ENCODE measurements at regions not wholly inside any gene's neighbourhood (a gene's known extent, or its start where the extent isn't known, plus 50 kb on each side); places are given as distances from the start of the nearest gene placed in this dataset.

DNA sequence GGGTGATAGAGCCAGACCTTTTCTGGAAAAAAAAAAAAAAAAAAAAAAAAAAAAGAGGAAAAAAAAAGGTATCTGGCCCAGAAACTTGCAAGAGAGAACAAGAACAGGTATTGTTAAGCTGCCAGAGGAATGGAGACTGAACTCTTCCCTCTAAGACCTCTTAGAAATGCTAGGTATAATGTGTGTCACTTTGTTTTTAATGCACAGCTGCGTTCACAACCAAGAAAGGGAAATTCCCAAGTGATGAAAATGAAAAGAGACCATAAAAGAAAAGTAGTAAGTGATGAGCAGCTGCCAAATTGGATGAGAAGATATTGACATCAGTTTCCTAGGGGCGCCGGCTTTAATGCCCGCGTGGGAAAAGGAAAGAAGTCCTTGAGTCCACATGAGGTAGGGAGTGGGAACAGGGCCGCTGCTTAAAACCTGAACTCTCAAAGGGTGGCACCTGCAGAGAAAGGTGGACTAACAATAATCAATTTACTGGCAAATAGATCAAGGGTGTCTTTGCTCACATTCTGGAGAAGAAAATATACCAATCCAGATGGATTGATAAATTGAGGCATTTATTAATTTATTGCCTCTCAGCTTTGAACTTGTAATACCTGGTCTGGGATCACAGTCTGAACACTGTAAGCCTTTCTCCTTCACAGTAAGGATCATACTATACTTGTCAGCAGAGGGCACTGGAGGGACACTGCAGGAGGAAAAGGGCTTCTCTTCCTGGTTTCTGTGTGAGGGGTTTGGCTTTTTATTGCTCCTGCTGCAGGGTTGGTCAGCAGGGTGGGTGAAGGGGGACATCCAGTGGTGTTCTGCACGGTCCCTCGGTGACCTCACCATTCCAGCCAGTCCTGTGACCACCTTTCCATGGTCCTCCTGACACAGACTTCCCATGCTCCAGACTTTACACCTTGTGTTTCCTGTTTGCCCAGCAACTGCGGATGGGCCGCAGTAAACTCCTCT, 131.6 kb downstream of the AQP9 start:
- H3K4me2 ChIP-seq (ENCODE audit: low read length) = no peak overlapping the region
- no peaks in the 10 kb centered on the region for H3K9me2 ChIP-seq (ENCODE audit: insufficient read depth)
- H2AFZ ChIP-seq (ENCODE audit: low read depth, low read length, poor library complexity, severe bottlenecking) = peak overlapping the region; percentile 4
- H3K27me3 ChIP-seq (ENCODE audit: insufficient read depth, low read length) = no peaks in the 10 kb centered on the region
- H3K9me3 ChIP-seq (ENCODE audit: control insufficient read depth in 1 of 2, insufficient read depth in 1 of 2, low read depth in 1 of 2, low read length in 2 of 2) = peaks cover 6 to 7% of the 10 kb centered on the region in 2 experiments; a peak in 2 of 4 replicates
- no peaks in the 10 kb centered on the region for H4K20me1 ChIP-seq (ENCODE audit: insufficient read depth)
- H3K9ac ChIP-seq (ENCODE audit: low read length) = no peak overlapping the region
- RAD21 ChIA-PET (ENCODE audit: low non-redundant PET in 1 of 2, low total read pairs in 2 of 2, uncharacterized antibody in 2 of 2, unreplicated experiment in 2 of 2) = interaction anchor here in 1 of 2 experiments (1.2 kb wide), 1 partner anchor 490 kb away, joined by 3 read pairs; no protein-coding TSS in a partner anchor
- no TSS peak for BruUV-seq (replicated peaks)
- CTCF ChIA-PET = interaction anchor here (0.7 to 0.8 kb wide), 2 partner anchors 172 to 247 kb away, joined by 3 read pairs; no protein-coding TSS in a partner anchor
- peak overlapping the region; percentile 2; the same call in 1 of the 2 replicates for H3K27ac ChIP-seq (ENCODE audit: low read depth, low read length)
- ATAC-seq (peak; percentile 97), DNase-seq (ENCODE audit: low read depth, low spot score) (peak; percentile 42)
- H3K4me3 ChIP-seq (replicated peaks in 1 of 2; ENCODE audit: low read depth in 1 of 2, low read length in 2 of 2) = no peak overlapping the region
- H3K36me3 ChIP-seq (ENCODE audit: control insufficient read depth in 1 of 2, insufficient read depth in 2 of 2, low read length in 2 of 2) = no peaks in the 10 kb centered on the region
- H3K79me2 ChIP-seq (ENCODE audit: insufficient read depth, low read length) = no peaks in the 10 kb centered on the region
- POLR2A ChIA-PET = interaction anchor here (1.5 kb wide), 1 partner anchor 501 kb away, joined by 3 read pairs; the partner anchor contains the start of gene MINDY2
- intact Hi-C loops (cut with micrococcal nuclease) = loop anchor here (2.0 to 10.0 kb wide), 2 partner anchors 165 to 491 kb away; partner anchors contain the start of gene LIPC
- TF ChIP-seq, protein P1, sequence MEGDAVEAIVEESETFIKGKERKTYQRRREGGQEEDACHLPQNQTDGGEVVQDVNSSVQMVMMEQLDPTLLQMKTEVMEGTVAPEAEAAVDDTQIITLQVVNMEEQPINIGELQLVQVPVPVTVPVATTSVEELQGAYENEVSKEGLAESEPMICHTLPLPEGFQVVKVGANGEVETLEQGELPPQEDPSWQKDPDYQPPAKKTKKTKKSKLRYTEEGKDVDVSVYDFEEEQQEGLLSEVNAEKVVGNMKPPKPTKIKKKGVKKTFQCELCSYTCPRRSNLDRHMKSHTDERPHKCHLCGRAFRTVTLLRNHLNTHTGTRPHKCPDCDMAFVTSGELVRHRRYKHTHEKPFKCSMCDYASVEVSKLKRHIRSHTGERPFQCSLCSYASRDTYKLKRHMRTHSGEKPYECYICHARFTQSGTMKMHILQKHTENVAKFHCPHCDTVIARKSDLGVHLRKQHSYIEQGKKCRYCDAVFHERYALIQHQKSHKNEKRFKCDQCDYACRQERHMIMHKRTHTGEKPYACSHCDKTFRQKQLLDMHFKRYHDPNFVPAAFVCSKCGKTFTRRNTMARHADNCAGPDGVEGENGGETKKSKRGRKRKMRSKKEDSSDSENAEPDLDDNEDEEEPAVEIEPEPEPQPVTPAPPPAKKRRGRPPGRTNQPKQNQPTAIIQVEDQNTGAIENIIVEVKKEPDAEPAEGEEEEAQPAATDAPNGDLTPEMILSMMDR (IDR thresholded peaks at IDR 0.05 in 2 of 3, conservative IDR thresholded peaks at IDR 0.05 in 1 of 3; ENCODE audit: borderline replicate concordance in 1 of 3, insufficient read depth in 1 of 3, low read depth in 2 of 3, low read length in 2 of 3) = peak; percentile 61 to 70 (median 68); a peak in 5 of 6 replicates
- TF ChIP-seq EZH2phosphoT487 (IDR thresholded peaks at IDR 0.05; ENCODE audit: borderline replicate concordance) (no peak), CBX3 (IDR thresholded peaks at IDR 0.05; ENCODE audit: low read depth) (peak; percentile 41; the same call in 1 of the 2 replicates), ELF1 (IDR thresholded peaks at IDR 0.05; ENCODE audit: borderline replicate concordance, low read depth) (peak; percentile 38; the same call in 1 of the 2 replicates), RAD21 (IDR thresholded peaks at IDR 0.05; ENCODE audit: low read depth) (peak; percentile 90)
- no peaks in the 10 kb centered on the region for H3K4me1 ChIP-seq (ENCODE audit: control insufficient read depth in 1 of 2, insufficient read depth in 2 of 2, low read length in 2 of 2)

Measured in HCT116 (cell line).